Lower leg skin (tissue), 3 donors: ENCODE measurements at regions not wholly inside any gene's neighbourhood (a gene's known extent, or its start where the extent isn't known, plus 50 kb on each side); places are given as distances from the start of the nearest gene placed in this dataset.

Source experiments
- POLR2A ChIP-seq, 2 donors: fragments of 450-650 bp; IDR thresholded peaks; one replicate each; pipeline ENCODE4 v1.6.1; 2016 to 2017; ENCODE audit warnings: antibody characterized with exemption in 2 of 2, mild to moderate bottlenecking in 1 of 2, moderate library complexity in 1 of 2
- TF ChIP-seq, protein P1 (sequence below), 3 donors: fragments of 450-650 bp; IDR thresholded peaks; one replicate each; pipeline ENCODE4 v1.5.1; 2016; ENCODE audit warnings: antibody characterized with exemption in 3 of 3, mild to moderate bottlenecking in 3 of 3, moderate library complexity in 2 of 3

DNA sequence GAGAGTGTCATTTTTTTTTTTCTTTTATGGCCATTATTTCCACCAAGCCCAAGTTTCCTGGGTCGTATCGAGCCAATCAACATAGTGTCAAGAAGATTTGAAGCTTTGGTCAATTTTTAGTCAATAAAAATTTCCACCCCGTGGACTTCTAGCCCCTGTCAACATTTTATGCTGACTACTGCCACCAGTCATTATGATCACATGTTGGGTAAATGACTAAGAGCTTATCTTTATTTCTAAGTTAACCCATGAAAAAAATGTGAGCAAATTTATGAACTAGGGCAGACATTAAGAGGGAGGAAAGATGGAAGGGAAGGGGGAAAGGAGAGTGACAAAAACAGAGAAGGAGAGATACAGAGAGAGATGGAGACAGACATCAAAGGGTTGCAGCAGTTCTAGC lies 143.5 kb upstream of the ALDH1B1 start:
- TF ChIP-seq, protein P1, sequence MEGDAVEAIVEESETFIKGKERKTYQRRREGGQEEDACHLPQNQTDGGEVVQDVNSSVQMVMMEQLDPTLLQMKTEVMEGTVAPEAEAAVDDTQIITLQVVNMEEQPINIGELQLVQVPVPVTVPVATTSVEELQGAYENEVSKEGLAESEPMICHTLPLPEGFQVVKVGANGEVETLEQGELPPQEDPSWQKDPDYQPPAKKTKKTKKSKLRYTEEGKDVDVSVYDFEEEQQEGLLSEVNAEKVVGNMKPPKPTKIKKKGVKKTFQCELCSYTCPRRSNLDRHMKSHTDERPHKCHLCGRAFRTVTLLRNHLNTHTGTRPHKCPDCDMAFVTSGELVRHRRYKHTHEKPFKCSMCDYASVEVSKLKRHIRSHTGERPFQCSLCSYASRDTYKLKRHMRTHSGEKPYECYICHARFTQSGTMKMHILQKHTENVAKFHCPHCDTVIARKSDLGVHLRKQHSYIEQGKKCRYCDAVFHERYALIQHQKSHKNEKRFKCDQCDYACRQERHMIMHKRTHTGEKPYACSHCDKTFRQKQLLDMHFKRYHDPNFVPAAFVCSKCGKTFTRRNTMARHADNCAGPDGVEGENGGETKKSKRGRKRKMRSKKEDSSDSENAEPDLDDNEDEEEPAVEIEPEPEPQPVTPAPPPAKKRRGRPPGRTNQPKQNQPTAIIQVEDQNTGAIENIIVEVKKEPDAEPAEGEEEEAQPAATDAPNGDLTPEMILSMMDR (IDR thresholded peaks at IDR 0.05) = no peak
- no peak for TF ChIP-seq POLR2A (IDR thresholded peaks at IDR 0.05)
